ENCODE measurements at regions not wholly inside any gene's neighbourhood (a gene's known extent, or its start where the extent isn't known, plus 50 kb on each side); places are given as distances from the start of the nearest gene placed in this dataset.

- DNase-seq (ENCODE audit: low read depth) = no peak
Measured at GRCh38 chr1:38287547-38287946, 241.0 kb upstream of the POU3F1 start.

DNA sequence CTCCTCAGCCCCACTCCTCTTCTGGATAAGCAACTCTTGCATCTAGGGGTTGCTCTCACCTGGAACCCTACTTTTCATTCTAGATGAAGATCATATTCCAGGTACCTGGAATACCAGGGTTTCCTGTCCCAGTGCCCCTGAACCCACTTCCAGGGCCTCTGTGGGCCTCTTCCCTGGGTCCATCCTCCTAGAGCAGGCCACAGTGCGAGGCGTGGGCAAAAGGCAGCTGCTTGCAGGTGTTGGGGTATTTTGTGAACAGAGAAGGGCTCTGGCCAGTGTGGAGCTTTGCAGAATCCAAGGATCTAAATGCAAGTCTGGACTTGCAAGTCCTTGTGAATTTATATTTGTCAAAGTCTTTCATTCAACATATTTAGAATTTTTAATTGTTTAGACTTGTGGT is 240.4 kb upstream of the POU3F1 start:
- no peak for DNase-seq (ENCODE audit: low read depth)

GRCh38 chr1:38285807-38286530 is 239.4 kb upstream of the POU3F1 start:
- no peak for DNase-seq (ENCODE audit: low read depth)

GRCh38 chr1:38284953-38285352 is 238.4 kb upstream of the POU3F1 start:
- DNase-seq (ENCODE audit: low read depth) = no peak

- no peak for DNase-seq (ENCODE audit: low read depth)
Measured at GRCh38 chr1:38283696-38284470, 237.3 kb upstream of the POU3F1 start.

- DNase-seq (ENCODE audit: low read depth) = no peak
Measured at GRCh38 chr1:38279148-38279547, 232.6 kb upstream of the POU3F1 start.

GRCh38 chr1:38277646-38278045 is 231.1 kb upstream of the POU3F1 start:
- DNase-seq (ENCODE audit: low read depth) = no peak

DNA sequence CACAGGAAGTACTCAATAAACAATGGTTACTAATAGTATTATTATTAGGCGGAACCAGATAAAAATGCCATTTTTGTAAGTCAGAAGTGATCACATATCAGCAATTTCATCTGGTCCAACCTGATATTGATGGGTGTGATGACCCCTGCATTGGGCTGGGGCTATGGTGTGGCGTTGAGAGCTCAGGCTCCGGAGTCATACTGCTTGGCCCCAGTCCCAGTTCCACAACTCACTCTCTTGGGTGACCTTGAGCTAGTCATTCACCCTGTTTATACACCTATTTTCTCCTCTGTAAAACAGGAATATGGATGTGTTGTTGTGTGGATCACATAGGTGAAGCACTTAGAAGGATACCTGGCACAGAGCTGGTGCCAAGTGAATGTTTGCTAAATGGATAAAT is 229.4 kb upstream of the POU3F1 start:
- DNase-seq (ENCODE audit: low read depth) = no peak

DNA sequence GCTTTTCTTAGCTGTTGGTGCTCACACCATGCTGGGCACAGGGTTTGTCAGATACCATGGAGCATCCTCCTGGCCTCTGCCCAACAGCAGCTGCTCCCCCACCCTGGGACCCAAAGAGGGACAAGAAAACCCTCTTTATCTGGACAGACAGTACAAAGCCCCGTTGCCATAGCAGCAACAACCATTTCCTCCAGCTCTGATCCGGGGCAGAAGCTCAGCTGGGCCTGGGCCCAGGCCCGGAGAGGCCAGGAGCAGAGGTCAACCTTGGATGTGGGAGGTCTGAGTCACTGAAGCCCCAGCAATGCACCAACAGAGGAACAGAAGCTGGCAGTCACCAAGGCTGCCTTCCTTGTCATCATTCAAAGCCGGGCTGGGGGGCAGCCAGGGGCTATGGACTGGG is 228.4 kb upstream of the POU3F1 start:
- no peak for DNase-seq (ENCODE audit: low read depth)

GRCh38 chr1:38273196-38273804 is 226.7 kb upstream of the POU3F1 start:
- no peak for DNase-seq (ENCODE audit: low read depth)

DNA sequence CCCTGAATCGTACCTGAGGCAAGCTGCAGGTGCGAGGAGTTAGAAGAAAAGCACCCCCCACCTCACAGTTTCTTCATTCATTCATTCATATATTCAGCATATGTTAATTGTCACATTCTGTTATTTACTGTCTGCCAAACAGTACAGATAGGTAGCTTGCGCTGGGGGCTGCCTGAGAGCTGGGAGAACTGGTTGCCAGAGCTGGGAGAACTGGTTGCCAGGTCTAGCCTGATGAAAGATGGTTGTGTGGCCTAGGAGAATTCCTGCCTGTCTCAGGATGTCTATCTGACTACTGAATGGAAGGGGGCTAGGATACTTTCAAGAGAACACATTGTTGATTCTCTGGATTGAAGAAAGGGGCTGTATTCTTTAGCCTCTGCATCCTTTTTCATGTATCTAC is 225.9 kb upstream of the POU3F1 start:
- no peak for DNase-seq (ENCODE audit: low read depth)

DNA sequence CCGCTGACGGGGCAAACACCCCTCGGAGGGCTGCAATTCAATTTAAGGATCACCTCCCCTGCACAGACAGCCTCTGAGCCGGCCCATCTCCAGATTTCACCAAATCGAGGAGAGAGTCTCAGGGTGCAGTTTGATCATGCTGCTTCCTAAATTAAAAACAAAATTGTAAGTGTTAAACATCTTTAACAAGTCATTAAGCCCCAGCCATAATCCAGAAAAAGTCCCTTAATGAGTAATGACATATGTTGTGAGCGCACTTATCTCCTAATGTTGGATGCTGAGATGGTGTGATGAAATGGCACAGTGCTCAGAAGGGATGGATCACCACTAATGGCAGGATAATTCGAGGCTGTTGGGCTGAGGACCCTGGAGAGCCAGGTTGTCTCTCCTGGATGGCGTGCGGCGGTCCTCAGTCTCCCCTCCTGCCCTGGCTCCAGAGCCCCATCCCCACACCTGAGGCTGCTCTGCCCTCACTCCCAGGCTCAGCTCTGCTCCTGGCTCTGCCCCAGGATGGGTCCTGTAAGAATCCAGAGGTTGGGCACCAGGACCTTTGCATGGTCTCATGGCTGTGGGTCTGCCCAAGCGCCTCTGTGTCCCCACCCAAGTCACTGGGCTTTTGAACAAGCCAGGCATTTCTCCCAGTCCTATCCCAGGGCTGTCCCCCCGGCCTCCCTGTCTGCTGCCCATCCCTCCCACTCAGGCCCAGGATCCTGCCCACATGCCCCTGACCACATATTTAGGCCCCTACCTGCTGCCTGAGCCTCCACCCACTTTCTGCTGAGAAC is 224.4 kb upstream of the POU3F1 start:
- DNase-seq (ENCODE audit: low read depth) = no peak

DNA sequence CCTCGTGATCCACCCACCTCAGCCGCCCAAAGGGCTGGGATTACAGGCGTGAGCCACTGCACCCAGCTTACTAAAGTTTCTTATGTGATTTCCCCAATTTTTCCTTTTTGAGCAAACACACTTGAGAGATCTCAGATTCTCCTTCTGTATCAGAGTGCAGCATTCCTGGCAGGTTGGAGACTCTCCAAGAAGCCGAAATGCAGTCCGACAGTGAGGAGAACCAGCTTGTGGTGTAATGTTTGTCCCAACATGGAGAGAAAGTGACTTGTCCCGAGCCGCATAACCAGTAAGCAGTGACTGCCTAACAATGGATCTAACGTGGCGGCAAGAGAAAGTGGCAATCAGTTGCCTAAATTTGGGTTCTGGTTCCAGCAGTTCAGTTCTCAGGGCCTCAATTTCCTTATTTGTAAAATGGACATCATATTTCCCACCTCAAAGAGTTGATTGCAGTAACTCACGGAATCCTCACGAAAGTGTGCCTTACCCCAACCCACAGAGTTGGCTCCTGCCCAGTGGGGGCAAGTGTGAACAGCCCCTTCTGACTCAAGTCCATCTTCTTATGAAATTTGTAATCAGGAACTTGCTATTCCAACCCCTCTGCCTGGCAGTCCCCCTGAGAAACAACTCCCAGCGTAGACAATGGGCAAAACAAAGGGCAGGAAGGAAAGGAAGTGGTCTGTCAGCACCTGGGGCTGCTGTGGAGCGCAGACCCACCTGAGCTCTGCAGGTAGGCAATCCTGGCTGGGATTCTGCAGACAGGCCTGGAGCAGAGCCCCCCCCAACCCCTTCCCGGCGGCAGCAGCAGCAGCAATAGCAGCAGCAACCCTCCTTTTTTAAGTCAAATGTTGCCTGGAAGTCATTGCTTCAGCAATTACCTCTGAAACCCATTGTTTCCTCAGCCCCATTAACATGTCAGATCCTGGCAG is 223.6 kb upstream of the POU3F1 start:
- DNase-seq (ENCODE audit: low read depth) = no peak

- DNase-seq (ENCODE audit: low read depth) = no peak
Measured at GRCh38 chr1:38268226-38268625, 221.6 kb upstream of the POU3F1 start.

GRCh38 chr1:38267037-38268036 is 220.7 kb upstream of the POU3F1 start:
- DNase-seq (ENCODE audit: low read depth) = no peak

DNA sequence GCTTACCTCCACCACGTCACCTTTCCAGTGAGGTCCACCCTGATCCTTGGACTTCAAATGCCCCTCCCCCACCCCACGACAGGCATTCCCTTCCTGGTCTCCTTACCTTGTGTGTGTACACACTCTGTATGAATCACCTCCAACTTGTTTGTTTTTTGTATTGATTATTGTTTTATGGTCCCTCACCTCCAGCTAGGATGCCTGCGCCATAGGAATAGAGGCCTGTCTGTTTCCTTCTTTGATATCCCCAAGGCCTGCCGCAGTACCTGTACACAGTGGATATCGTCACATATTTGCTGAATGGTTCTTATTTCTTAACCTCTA is 219.6 kb upstream of the POU3F1 start:
- DNase-seq (ENCODE audit: low read depth) = no peak

- DNase-seq (ENCODE audit: low read depth) = no peak
Measured at GRCh38 chr1:38265293-38266196, 219.0 kb upstream of the POU3F1 start.

GRCh38 chr1:38263438-38263837 is 216.8 kb upstream of the POU3F1 start:
- DNase-seq (ENCODE audit: low read depth) = no peak

DNA sequence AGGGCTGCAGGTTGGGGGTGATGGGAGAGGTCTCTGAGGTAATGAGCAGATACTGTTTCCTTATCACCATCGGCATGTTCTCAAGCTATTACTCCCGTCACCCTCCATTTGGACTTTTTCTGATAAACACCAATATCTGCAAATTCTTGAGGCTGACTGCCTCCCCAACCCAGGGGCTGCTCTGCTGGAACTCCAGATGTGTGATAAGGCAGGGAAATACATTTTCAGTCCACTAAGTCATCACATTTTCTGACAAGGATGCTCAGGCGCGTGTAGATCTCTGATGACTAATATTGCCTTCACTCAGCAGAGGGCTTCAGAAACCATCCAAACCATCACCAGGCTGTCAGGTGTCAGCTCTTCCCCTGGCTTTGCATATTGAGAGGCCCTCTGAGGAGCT is 215.0 kb upstream of the POU3F1 start:
- no peak for DNase-seq (ENCODE audit: low read depth)
